ENCODE measurements at regions not wholly inside any gene's neighbourhood (a gene's known extent, or its start where the extent isn't known, plus 50 kb on each side); places are given as distances from the start of the nearest gene placed in this dataset.

DNA sequence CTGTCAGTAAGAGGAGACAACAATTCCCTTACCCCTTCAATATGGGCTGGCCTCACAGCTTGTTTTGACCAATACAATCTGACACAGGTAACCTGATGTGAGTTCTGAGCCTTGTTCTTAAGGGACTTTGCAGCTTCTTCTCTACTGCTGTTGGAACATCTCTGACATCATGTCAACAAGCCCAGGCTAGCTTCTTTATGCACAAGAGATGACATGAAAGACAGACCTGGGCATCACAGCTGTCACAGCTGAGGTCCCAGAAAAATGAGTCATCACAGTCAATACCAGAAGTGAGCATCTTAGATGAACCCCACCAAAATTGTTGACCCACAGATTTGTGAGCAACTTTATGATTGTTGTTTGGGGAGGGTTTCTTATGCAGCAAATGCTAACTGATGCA is 431.7 kb upstream of the PSMD7 start (continued):
- TF ChIP-seq, protein P1, sequence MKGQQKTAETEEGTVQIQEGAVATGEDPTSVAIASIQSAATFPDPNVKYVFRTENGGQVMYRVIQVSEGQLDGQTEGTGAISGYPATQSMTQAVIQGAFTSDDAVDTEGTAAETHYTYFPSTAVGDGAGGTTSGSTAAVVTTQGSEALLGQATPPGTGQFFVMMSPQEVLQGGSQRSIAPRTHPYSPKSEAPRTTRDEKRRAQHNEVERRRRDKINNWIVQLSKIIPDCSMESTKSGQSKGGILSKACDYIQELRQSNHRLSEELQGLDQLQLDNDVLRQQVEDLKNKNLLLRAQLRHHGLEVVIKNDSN (IDR thresholded peaks at IDR 0.05; ENCODE audit: borderline replicate concordance, low read depth), result no peak
- no peak for TF ChIP-seq TCF12 (IDR thresholded peaks at IDR 0.05)
- no peak for TF ChIP-seq EP300 (IDR thresholded peaks at IDR 0.05; ENCODE audit: borderline replicate concordance in 1 of 2, low read depth in 1 of 2, low read length in 1 of 2)
- no peak for TF ChIP-seq CHD2 (IDR thresholded peaks at IDR 0.05; ENCODE audit: low read length, partially characterized antibody)
- no peak for TF ChIP-seq EZH2phosphoT487 (IDR thresholded peaks at IDR 0.05; ENCODE audit: borderline replicate concordance, low read depth)
- no peak for TF ChIP-seq TEAD4 (IDR thresholded peaks at IDR 0.05; ENCODE audit: borderline replicate concordance, insufficient read depth)
- no peak for TF ChIP-seq RXRA (IDR thresholded peaks at IDR 0.05; ENCODE audit: borderline replicate concordance, low read depth)
- no peak for TF ChIP-seq NRF1 (IDR thresholded peaks at IDR 0.05; ENCODE audit: low read depth, low read length)

GRCh38 chr16:73858326-73858725 is 438.3 kb upstream of the PSMD7 start:
- ChIA-PET CTCF (interaction anchor here (1.1 to 2.8 kb wide), 3 partner anchors 13 to 115 kb away, joined by 3 to 6 read pairs (median 4); no protein-coding TSS in a partner anchor), POLR2A (no interaction called here)
- Histone ChIP-seq H3K36me3 (replicated peaks in 1 of 2; ENCODE audit: control insufficient read depth in 1 of 2, insufficient read depth in 2 of 2, low read length in 1 of 2) (no peaks in the 10 kb centered on the region), H3K4me1 (ENCODE audit: control insufficient read depth in 1 of 2, insufficient read depth in 2 of 2, low read depth in 1 of 2, low read length in 1 of 2) (no peaks in the 10 kb centered on the region), H3K9me3 (no peaks in the 10 kb centered on the region), H3K27ac (ENCODE audit: low read depth in 2 of 2, low read length in 1 of 2) (no peak overlapping the region), H3K4me3 (ENCODE audit: low read depth in 2 of 2, low read length in 1 of 2) (no peak overlapping the region), H3K9ac (no peak overlapping the region), H2AFZ (ENCODE audit: low read depth) (no peak overlapping the region), H3K27me3 (ENCODE audit: insufficient read depth) (no peaks in the 10 kb centered on the region), H3K9me2 (no peaks in the 10 kb centered on the region), H3K79me2 (ENCODE audit: insufficient read depth) (no peaks in the 10 kb centered on the region), H3F3A (replicated peaks; ENCODE audit: insufficient read depth) (no peaks in the 10 kb centered on the region), H4K20me1 (ENCODE audit: insufficient read depth) (no peaks in the 10 kb centered on the region), H3K4me2 (no peak overlapping the region)
- TF ChIP-seq EP300 (IDR thresholded peaks at IDR 0.05; ENCODE audit: borderline replicate concordance in 1 of 2, low read depth in 1 of 2, low read length in 1 of 2), result no peak
- no peak for TF ChIP-seq ELF1 (IDR thresholded peaks at IDR 0.05)
- TF ChIP-seq GABPA (IDR thresholded peaks at IDR 0.05; ENCODE audit: low read depth), result no peak
- TF ChIP-seq, protein P2, sequence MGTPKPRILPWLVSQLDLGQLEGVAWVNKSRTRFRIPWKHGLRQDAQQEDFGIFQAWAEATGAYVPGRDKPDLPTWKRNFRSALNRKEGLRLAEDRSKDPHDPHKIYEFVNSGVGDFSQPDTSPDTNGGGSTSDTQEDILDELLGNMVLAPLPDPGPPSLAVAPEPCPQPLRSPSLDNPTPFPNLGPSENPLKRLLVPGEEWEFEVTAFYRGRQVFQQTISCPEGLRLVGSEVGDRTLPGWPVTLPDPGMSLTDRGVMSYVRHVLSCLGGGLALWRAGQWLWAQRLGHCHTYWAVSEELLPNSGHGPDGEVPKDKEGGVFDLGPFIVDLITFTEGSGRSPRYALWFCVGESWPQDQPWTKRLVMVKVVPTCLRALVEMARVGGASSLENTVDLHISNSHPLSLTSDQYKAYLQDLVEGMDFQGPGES (IDR thresholded peaks at IDR 0.05; ENCODE audit: low read depth, low read length), result no peak
- no peak for TF ChIP-seq SMC3 (IDR thresholded peaks at IDR 0.05; ENCODE audit: low read depth, low read length)
- no peak for TF ChIP-seq TCF12 (IDR thresholded peaks at IDR 0.05)
- no peak for TF ChIP-seq RFX5 (IDR thresholded peaks at IDR 0.05; ENCODE audit: low read length)
- TF ChIP-seq GATA2 (CRISPR knock-in tag; IDR thresholded peaks at IDR 0.05), result no peak
- no peak for TF ChIP-seq FOXJ3 (CRISPR knock-in tag; IDR thresholded peaks at IDR 0.05)
- no peak for TF ChIP-seq MXI1 (IDR thresholded peaks at IDR 0.05; ENCODE audit: low read depth, low read length)
- 9% methylated on average over 2 of the region's 2 CpGs for WGBS (ENCODE audit: low lambda C conversion rate)
- no peak for DNase-seq

- H3K36me3 ChIP-seq (replicated peaks in 1 of 2; ENCODE audit: control insufficient read depth in 1 of 2, insufficient read depth in 2 of 2, low read length in 1 of 2), result no peaks in the 10 kb centered on the region
- DNase-seq, result no peak
- H3K9me3 ChIP-seq, result no peaks in the 10 kb centered on the region
- no peaks in the 10 kb centered on the region for H4K20me1 ChIP-seq (ENCODE audit: insufficient read depth)
- 50% methylated on average over 5 of the region's 5 CpGs for whole genome bisulfite sequencing (ENCODE audit: low lambda C conversion rate)
- H3K4me2 ChIP-seq, result no peak overlapping the region
- no peak overlapping the region for H2AFZ ChIP-seq (ENCODE audit: low read depth)
- H3K4me3 ChIP-seq (ENCODE audit: low read depth in 2 of 2, low read length in 1 of 2), result no peak overlapping the region
- H3K79me2 ChIP-seq (ENCODE audit: insufficient read depth), result no peaks in the 10 kb centered on the region
- CTCF ChIA-PET, result no interaction called here
- POLR2A ChIA-PET, result no interaction called here
- no peaks in the 10 kb centered on the region for H3K9me2 ChIP-seq
- H3K4me1 ChIP-seq (ENCODE audit: control insufficient read depth in 1 of 2, insufficient read depth in 2 of 2, low read depth in 1 of 2, low read length in 1 of 2), result no peaks in the 10 kb centered on the region
- H3F3A ChIP-seq (replicated peaks; ENCODE audit: insufficient read depth), result no peaks in the 10 kb centered on the region
- no peaks in the 10 kb centered on the region for H3K27me3 ChIP-seq (ENCODE audit: insufficient read depth)
- H3K9ac ChIP-seq, result no peak overlapping the region
- no peak overlapping the region for H3K27ac ChIP-seq (ENCODE audit: low read depth in 2 of 2, low read length in 1 of 2)
- TF ChIP-seq, protein P3, sequence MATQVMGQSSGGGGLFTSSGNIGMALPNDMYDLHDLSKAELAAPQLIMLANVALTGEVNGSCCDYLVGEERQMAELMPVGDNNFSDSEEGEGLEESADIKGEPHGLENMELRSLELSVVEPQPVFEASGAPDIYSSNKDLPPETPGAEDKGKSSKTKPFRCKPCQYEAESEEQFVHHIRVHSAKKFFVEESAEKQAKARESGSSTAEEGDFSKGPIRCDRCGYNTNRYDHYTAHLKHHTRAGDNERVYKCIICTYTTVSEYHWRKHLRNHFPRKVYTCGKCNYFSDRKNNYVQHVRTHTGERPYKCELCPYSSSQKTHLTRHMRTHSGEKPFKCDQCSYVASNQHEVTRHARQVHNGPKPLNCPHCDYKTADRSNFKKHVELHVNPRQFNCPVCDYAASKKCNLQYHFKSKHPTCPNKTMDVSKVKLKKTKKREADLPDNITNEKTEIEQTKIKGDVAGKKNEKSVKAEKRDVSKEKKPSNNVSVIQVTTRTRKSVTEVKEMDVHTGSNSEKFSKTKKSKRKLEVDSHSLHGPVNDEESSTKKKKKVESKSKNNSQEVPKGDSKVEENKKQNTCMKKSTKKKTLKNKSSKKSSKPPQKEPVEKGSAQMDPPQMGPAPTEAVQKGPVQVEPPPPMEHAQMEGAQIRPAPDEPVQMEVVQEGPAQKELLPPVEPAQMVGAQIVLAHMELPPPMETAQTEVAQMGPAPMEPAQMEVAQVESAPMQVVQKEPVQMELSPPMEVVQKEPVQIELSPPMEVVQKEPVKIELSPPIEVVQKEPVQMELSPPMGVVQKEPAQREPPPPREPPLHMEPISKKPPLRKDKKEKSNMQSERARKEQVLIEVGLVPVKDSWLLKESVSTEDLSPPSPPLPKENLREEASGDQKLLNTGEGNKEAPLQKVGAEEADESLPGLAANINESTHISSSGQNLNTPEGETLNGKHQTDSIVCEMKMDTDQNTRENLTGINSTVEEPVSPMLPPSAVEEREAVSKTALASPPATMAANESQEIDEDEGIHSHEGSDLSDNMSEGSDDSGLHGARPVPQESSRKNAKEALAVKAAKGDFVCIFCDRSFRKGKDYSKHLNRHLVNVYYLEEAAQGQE (IDR thresholded peaks at IDR 0.05; ENCODE audit: low read depth, low read length), result no peak
- TF ChIP-seq, protein P1 (IDR thresholded peaks at IDR 0.05; ENCODE audit: borderline replicate concordance, low read depth), result no peak
- no peak for TF ChIP-seq SIN3A (IDR thresholded peaks at IDR 0.05; ENCODE audit: borderline replicate concordance, low read depth, low read length)
- TF ChIP-seq FOSL2 (IDR thresholded peaks at IDR 0.05; ENCODE audit: borderline replicate concordance, low read depth), result no peak
- TF ChIP-seq GABPA (IDR thresholded peaks at IDR 0.05; ENCODE audit: low read depth), result no peak
- TF ChIP-seq MEF2A (IDR thresholded peaks at IDR 0.05; ENCODE audit: borderline replicate concordance, low read depth), result no peak
- no peak for TF ChIP-seq RXRA (IDR thresholded peaks at IDR 0.05; ENCODE audit: borderline replicate concordance, low read depth)
- TF ChIP-seq ELF1 (IDR thresholded peaks at IDR 0.05), result no peak
- TF ChIP-seq NFIC (IDR thresholded peaks at IDR 0.05; ENCODE audit: borderline replicate concordance), result no peak
- TF ChIP-seq CHD2 (IDR thresholded peaks at IDR 0.05; ENCODE audit: low read length, partially characterized antibody), result no peak
Measured at GRCh38 chr16:73853968-73854367, 442.6 kb upstream of the PSMD7 start.

All from SK-N-SH (cell line).